Adipocyte (in vitro differentiated cells): ENCODE measurements at regions not wholly inside any gene's neighbourhood (a gene's known extent, or its start where the extent isn't known, plus 50 kb on each side); places are given as distances from the start of the nearest gene placed in this dataset.

Source experiments
- DNase-seq: peaks from one replicate; pipeline ENCODE4 v3.0.0-alpha.2; 2015; ENCODE audit warnings: low read depth
- H3K27me3 ChIP-seq: replicated peaks from 2 replicates; pipeline ENCODE4 v1.7.0; 2013; ENCODE audit warnings: mild to moderate bottlenecking, low read length, moderate library complexity; ENCODE audit not compliant: control insufficient read depth, insufficient read depth
- H3K36me3 ChIP-seq: 2 replicates; pipeline ENCODE4 v1.7.0; 2013; ENCODE audit warnings: low read length, mild to moderate bottlenecking, moderate library complexity; ENCODE audit not compliant: control insufficient read depth, insufficient read depth, severe bottlenecking
- H3K4me1 ChIP-seq: 2 replicates; pipeline ENCODE4 v1.7.0; 2013; ENCODE audit warnings: mild to moderate bottlenecking, low read length, moderate library complexity; ENCODE audit not compliant: control insufficient read depth, insufficient read depth
- H3K4me3 ChIP-seq: 2 replicates; pipeline ENCODE4 v1.7.0; 2013; ENCODE audit warnings: mild to moderate bottlenecking, low read length, moderate library complexity
- H3K9ac ChIP-seq: 2 replicates; pipeline ENCODE4 v1.7.0; 2013; ENCODE audit warnings: mild to moderate bottlenecking, low read length, moderate library complexity
- H3K9me3 ChIP-seq: 2 replicates; pipeline ENCODE4 v1.7.0; 2013; ENCODE audit warnings: mild to moderate bottlenecking, low read length, moderate library complexity; ENCODE audit not compliant: control insufficient read depth

- Histone ChIP-seq H3K36me3 (no peaks in the 10 kb centered on the region), H3K9ac (no peak overlapping the region), H3K27me3 (no peaks in the 10 kb centered on the region), H3K4me3 (no peak overlapping the region), H3K9me3 (no peaks in the 10 kb centered on the region), H3K4me1 (peaks cover 18% of the 10 kb centered on the region)
- no peak for DNase-seq
Observed at GRCh38 chr6:48057601-48058000, 53.4 kb downstream of the PTCHD4 start.

- Histone ChIP-seq H3K4me1 (peaks cover 13% of the 10 kb centered on the region), H3K27me3 (no peaks in the 10 kb centered on the region), H3K4me3 (no peak overlapping the region), H3K36me3 (no peaks in the 10 kb centered on the region), H3K9ac (no peak overlapping the region), H3K9me3 (no peaks in the 10 kb centered on the region)
- DNase-seq, result no peak
Observed at GRCh38 chr6:48048451-48049146, 62.4 kb downstream of the PTCHD4 start.

- H3K4me1 ChIP-seq, result peaks cover 4% of the 10 kb centered on the region
- no peaks in the 10 kb centered on the region for H3K27me3 ChIP-seq
- no peak overlapping the region for H3K9ac ChIP-seq
- H3K36me3 ChIP-seq, result no peaks in the 10 kb centered on the region
- no peaks in the 10 kb centered on the region for H3K9me3 ChIP-seq
- no peak for DNase-seq
- no peak overlapping the region for H3K4me3 ChIP-seq
Observed at GRCh38 chr6:48041894-48042293, 69.1 kb downstream of the PTCHD4 start.

GRCh38 chr6:48037946-48038345 is 73.1 kb downstream of the PTCHD4 start:
- Histone ChIP-seq H3K4me1 (peaks cover 16% of the 10 kb centered on the region), H3K4me3 (no peak overlapping the region), H3K27me3 (no peaks in the 10 kb centered on the region), H3K36me3 (no peaks in the 10 kb centered on the region), H3K9me3 (no peaks in the 10 kb centered on the region), H3K9ac (no peak overlapping the region)
- DNase-seq, result no peak

- H3K4me3 ChIP-seq, result peak overlapping the region; percentile 57
- H3K9me3 ChIP-seq, result no peaks in the 10 kb centered on the region
- H3K27me3 ChIP-seq, result no peaks in the 10 kb centered on the region
- DNase-seq, result peak; percentile 84
- peaks cover 24% of the 10 kb centered on the region for H3K4me1 ChIP-seq
- no peaks in the 10 kb centered on the region for H3K36me3 ChIP-seq
- peak overlapping the region; percentile 6 for H3K9ac ChIP-seq
Observed at GRCh38 chr6:48036316-48036715, 74.7 kb downstream of the PTCHD4 start.

- Histone ChIP-seq H3K4me1 (peaks cover 24% of the 10 kb centered on the region), H3K27me3 (no peaks in the 10 kb centered on the region), H3K9me3 (no peaks in the 10 kb centered on the region), H3K36me3 (no peaks in the 10 kb centered on the region), H3K4me3 (no peak overlapping the region), H3K9ac (no peak overlapping the region)
- peak; percentile 83 for DNase-seq
Observed at GRCh38 chr6:48032151-48032550, 78.8 kb downstream of the PTCHD4 start.

- no peaks in the 10 kb centered on the region for H3K27me3 ChIP-seq
- no peak overlapping the region for H3K4me3 ChIP-seq
- H3K9me3 ChIP-seq, result no peaks in the 10 kb centered on the region
- H3K36me3 ChIP-seq, result no peaks in the 10 kb centered on the region
- peaks cover 22% of the 10 kb centered on the region for H3K4me1 ChIP-seq
- no peak overlapping the region for H3K9ac ChIP-seq
- no peak for DNase-seq
Observed at GRCh38 chr6:48031711-48032110, 79.3 kb downstream of the PTCHD4 start.

GRCh38 chr6:48027704-48028435 is 83.1 kb downstream of the PTCHD4 start:
- Histone ChIP-seq H3K27me3 (no peaks in the 10 kb centered on the region), H3K4me1 (peaks cover 11% of the 10 kb centered on the region), H3K36me3 (no peaks in the 10 kb centered on the region), H3K9me3 (no peaks in the 10 kb centered on the region), H3K4me3 (no peak overlapping the region), H3K9ac (no peak overlapping the region)
- DNase-seq, result no peak

- DNase-seq, result no peak
- H3K36me3 ChIP-seq, result no peaks in the 10 kb centered on the region
- H3K4me3 ChIP-seq, result no peak overlapping the region
- H3K9ac ChIP-seq, result no peak overlapping the region
- H3K4me1 ChIP-seq, result no peaks in the 10 kb centered on the region
- H3K27me3 ChIP-seq, result no peaks in the 10 kb centered on the region
- no peaks in the 10 kb centered on the region for H3K9me3 ChIP-seq
Observed at GRCh38 chr6:48024956-48025355, 86.0 kb downstream of the PTCHD4 start.

- H3K9ac ChIP-seq, result no peak overlapping the region
- H3K36me3 ChIP-seq, result no peaks in the 10 kb centered on the region
- H3K4me1 ChIP-seq, result no peaks in the 10 kb centered on the region
- DNase-seq, result no peak
- H3K27me3 ChIP-seq, result no peaks in the 10 kb centered on the region
- H3K9me3 ChIP-seq, result no peaks in the 10 kb centered on the region
- H3K4me3 ChIP-seq, result no peak overlapping the region
Observed at GRCh38 chr6:48021904-48022303, 89.1 kb downstream of the PTCHD4 start.

GRCh38 chr6:48016020-48016755 is 94.8 kb downstream of the PTCHD4 start:
- Histone ChIP-seq H3K4me1 (peaks cover 5% of the 10 kb centered on the region), H3K9me3 (no peaks in the 10 kb centered on the region), H3K9ac (no peak overlapping the region), H3K36me3 (no peaks in the 10 kb centered on the region), H3K4me3 (no peak overlapping the region), H3K27me3 (no peaks in the 10 kb centered on the region)
- DNase-seq, result no peak
